NB4 (cell line): ENCODE measurements at regions not wholly inside any gene's neighbourhood (a gene's known extent, or its start where the extent isn't known, plus 50 kb on each side); places are given as distances from the start of the nearest gene placed in this dataset.

Source experiments
- DNase-seq: peaks from one replicate; pipeline ENCODE4 v3.0.0; 2010; ENCODE audit warnings: low read depth
- H3K4me3 ChIP-seq: one replicate; pipeline ENCODE4 v1.5.1; 2011; ENCODE audit warnings: mild to moderate bottlenecking, low read depth, low read length, moderate library complexity
- MYC ChIP-seq: IDR thresholded peaks from 2 replicates; pipeline ENCODE4 v1.6.1; 2011; ENCODE audit warnings: low read depth, low read length
- POLR2A ChIP-seq: IDR thresholded peaks from 2 replicates; pipeline ENCODE4 v1.6.1; 2011; ENCODE audit warnings: mild to moderate bottlenecking; ENCODE audit not compliant: insufficient read length; ENCODE audit errors: extremely low read depth
- TF ChIP-seq, protein P1 (sequence below): IDR thresholded peaks from one replicate; pipeline ENCODE4 v1.5.1; 2012; ENCODE audit warnings: low read depth, low read length
- TF ChIP-seq, protein P2 (sequence below): IDR thresholded peaks from 2 replicates; pipeline ENCODE4 v1.6.1; 2011; ENCODE audit warnings: low read depth, low read length

DNA sequence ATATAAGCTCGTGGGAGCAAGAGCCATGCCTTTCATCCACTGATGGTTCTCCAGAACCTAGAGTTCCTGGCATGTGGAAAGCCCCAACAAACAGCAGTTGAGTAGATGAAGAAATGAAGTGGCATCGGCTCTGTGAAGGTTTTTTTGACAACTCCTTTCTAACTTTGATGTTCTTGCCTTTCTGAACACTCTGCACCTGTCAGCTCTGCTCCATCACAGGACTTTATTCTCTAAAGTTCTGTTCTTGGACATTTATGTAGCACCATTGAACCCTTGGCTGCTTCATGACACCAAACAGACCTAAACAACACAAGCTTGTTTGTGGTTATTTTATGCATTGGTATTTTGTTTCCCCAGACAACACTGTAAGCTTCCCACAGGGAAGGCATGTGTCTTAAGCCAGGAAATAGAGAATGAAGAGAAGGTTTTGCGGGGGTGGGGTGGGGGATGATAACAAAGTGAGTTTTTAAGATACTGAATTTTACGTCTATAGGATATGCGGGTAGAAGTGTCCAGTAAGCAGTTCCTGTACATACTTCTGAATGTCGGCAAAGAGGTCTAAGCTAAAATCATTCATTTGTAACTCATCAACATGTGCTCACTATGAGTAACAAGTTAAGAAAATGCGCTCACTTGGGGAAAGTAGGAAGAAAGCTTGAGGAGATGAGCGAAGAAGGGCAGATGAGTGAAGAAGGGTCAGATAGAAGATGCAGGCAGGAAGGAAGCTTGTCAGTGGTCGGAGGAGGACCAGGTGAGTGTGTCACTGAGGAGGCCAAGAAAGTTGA is 146.0 kb upstream of the PLEKHG7 start:
- TF ChIP-seq POLR2A = no peak
- TF ChIP-seq MYC = no peak
- TF ChIP-seq, protein P1, sequence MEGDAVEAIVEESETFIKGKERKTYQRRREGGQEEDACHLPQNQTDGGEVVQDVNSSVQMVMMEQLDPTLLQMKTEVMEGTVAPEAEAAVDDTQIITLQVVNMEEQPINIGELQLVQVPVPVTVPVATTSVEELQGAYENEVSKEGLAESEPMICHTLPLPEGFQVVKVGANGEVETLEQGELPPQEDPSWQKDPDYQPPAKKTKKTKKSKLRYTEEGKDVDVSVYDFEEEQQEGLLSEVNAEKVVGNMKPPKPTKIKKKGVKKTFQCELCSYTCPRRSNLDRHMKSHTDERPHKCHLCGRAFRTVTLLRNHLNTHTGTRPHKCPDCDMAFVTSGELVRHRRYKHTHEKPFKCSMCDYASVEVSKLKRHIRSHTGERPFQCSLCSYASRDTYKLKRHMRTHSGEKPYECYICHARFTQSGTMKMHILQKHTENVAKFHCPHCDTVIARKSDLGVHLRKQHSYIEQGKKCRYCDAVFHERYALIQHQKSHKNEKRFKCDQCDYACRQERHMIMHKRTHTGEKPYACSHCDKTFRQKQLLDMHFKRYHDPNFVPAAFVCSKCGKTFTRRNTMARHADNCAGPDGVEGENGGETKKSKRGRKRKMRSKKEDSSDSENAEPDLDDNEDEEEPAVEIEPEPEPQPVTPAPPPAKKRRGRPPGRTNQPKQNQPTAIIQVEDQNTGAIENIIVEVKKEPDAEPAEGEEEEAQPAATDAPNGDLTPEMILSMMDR = no peak
- TF ChIP-seq, protein P2, sequence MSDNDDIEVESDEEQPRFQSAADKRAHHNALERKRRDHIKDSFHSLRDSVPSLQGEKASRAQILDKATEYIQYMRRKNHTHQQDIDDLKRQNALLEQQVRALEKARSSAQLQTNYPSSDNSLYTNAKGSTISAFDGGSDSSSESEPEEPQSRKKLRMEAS = no peak
- no peak for DNase-seq
- no peak overlapping the region for H3K4me3 ChIP-seq

DNA sequence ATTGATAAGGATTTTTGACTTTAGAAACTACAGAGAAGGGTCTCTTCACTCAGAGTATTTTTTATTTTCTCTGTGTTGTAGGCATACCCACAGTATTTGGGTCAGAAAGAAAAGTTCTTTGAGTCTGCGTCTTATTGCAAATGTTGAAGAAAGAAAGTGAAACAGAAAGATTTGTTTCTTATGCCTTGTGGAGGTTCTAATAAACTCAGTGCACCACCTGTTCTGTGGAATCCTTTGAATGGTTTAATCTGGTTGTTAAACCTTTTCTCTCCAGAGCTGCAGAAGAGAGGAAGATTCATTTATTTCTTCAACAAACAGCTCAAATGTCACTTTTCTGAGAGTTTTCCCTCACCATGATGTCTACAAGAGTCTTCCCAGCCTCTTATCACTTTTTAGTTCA is 146.6 kb upstream of the PLEKHG7 start:
- TF ChIP-seq, protein P1 = no peak
- TF ChIP-seq, protein P2 = no peak
- no peak for TF ChIP-seq MYC
- DNase-seq = no peak
- H3K4me3 ChIP-seq = no peak overlapping the region

DNA sequence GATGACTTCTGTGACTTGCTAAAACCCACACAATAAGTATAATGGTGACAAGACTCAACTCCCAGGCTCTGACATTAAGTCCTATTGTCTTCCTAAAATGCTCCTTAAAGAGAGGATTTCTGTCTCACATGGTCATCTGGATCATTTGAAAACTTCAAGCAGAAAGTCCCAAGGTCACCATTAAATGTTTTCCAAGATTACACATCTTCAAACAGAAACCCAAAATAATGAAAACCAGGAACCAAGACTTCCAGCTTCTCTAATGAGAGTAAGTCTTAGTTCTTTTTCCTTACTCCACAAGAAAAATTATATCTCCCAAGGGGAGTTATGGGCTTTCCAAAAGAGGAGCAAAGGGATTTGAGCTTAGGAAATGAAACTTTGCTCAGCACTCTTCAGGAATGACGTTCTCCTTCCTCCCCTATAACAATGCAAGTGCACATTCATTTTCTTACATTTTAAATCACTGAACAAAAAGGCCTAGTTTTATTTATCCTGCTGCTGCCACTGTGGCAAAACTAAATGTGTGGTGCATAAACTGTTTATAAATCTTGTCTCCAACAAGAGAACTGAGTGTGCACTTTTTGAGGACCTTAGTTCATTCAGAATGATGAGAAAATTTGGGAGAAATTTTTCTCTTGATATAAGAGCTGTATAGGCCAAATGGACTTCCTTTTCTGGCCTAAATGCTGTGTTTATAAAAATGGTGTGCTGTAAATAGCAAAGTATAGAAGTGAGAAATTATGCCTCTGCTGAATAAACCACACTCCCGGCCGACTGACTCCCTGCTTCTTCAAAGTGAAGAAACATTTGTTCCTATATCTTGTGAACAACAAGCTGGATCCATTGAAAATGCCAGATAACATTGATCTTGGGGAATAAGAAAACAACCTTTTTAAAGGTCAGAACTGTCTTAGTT is 148.4 kb upstream of the PLEKHG7 start:
- no peak for DNase-seq
- TF ChIP-seq, protein P1 = no peak
- TF ChIP-seq, protein P2 = no peak
- no peak for TF ChIP-seq MYC
- no peak for TF ChIP-seq POLR2A
- no peak overlapping the region for H3K4me3 ChIP-seq

DNA sequence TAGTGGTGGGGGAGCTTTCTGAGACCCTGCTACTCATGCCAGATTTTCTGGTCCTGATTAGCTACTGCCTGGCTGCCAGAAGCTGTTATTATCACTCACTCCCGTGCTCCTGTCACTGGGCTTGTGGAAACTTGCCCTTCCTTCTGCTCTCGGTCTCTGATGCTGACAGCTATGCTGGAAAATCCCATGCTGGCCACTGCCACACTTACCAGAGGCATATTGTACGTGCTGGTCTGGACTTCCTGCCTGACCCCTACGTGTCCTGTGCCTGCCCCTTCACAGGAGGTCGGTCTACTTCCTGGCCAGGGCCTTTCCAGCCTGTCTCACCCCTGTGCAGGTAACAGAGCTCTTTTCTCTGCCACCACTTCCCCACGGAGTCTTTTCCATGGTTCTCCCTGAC is 149.4 kb upstream of the PLEKHG7 start:
- TF ChIP-seq, protein P2 = no peak
- no peak for DNase-seq
- no peak overlapping the region for H3K4me3 ChIP-seq

DNA sequence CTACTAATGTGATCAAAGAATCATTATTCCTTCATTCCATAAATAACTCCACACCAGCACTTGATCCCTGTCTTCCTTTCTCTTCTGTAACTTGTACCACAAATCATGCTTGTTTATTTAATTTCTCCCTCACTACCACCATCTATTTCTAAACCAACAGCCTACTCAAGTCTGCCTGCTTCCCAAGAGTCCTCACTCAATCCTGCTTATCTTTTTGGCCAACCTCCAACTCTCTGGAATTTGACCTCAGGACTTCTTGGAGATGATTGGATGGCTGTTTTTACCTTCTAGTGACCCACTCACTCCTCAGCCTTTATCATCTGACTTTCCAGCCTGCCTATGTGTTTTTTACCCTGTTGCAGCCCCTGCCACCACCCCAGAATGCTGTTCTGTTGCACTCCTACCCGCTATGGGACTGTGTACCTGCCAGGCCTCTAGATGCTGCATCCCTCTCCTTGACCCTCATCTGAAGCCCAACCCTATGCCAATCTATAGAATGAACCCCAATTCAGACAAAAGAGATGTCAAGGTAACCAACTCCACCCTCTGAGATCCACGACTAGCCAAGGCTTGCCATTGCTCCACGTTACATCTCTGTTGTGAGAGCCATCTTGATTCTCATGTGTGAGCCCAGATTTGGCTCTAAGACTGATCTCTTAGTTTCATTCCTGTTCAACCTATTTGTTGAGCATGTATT is 150.2 kb upstream of the PLEKHG7 start:
- H3K4me3 ChIP-seq = no peak overlapping the region
- TF ChIP-seq, protein P1 = no peak
- TF ChIP-seq, protein P2 = no peak
- no peak for TF ChIP-seq POLR2A
- TF ChIP-seq MYC = no peak
- no peak for DNase-seq
